ENCODE measurements at regions not wholly inside any gene's neighbourhood (a gene's known extent, or its start where the extent isn't known, plus 50 kb on each side); places are given as distances from the start of the nearest gene placed in this dataset.
A peak's percentile ranks its signal among the peaks of the same experiment; 100 is the strongest.

GRCh38 chr5:56612759-56613158 is 202.6 kb upstream of the MAP3K1 start:
- Histone ChIP-seq H3K4me3 (replicated peaks in 1 of 4; ENCODE audit: control extremely low read depth in 1 of 4, insufficient read depth in 1 of 4, low read depth in 3 of 4, low read length in 4 of 4) (no peak overlapping the region), H3K36me3 (ENCODE audit: control insufficient read depth, insufficient read depth, low read length) (no peaks in the 10 kb centered on the region), H3K27me3 (ENCODE audit: control insufficient read depth, insufficient read depth, low read length) (no peaks in the 10 kb centered on the region), H3K9me3 (ENCODE audit: control insufficient read depth, insufficient read depth, low read depth, low read length) (no peaks in the 10 kb centered on the region), H4K20me1 (ENCODE audit: control insufficient read depth, extremely low read depth, insufficient read depth, low read length) (no peaks in the 10 kb centered on the region), H3K27ac (ENCODE audit: insufficient read depth, low read length) (no peak overlapping the region), H3K4me1 (ENCODE audit: control insufficient read depth, extremely low read depth, insufficient read depth, low read length) (no peaks in the 10 kb centered on the region), H3K79me2 (ENCODE audit: control insufficient read depth, insufficient read depth, low read length) (no peaks in the 10 kb centered on the region), H3K9ac (ENCODE audit: insufficient read depth, low read length) (no peak overlapping the region), H3K4me2 (ENCODE audit: extremely low read depth, insufficient read depth, low read length) (no peak overlapping the region), H2AFZ (ENCODE audit: low read length) (no peak overlapping the region)
- TF ChIP-seq EZH2 (IDR thresholded peaks at IDR 0.05; ENCODE audit: low read length, missing control alignments) (no peak), CTCF (conservative IDR thresholded peaks at IDR 0.05 in 1 of 2, IDR thresholded peaks at IDR 0.05 in 1 of 2; ENCODE audit: low read depth in 1 of 2, low read length in 2 of 2) (no peak)
- DNase-seq (ENCODE audit: low read depth in 2 of 2) = no peak

- Histone ChIP-seq H3K27me3 (ENCODE audit: control insufficient read depth, insufficient read depth, low read length) (no peaks in the 10 kb centered on the region), H3K4me3 (replicated peaks in 1 of 4; ENCODE audit: control extremely low read depth in 1 of 4, insufficient read depth in 1 of 4, low read depth in 3 of 4, low read length in 4 of 4) (no peak overlapping the region), H4K20me1 (ENCODE audit: control insufficient read depth, extremely low read depth, insufficient read depth, low read length) (no peaks in the 10 kb centered on the region), H3K27ac (ENCODE audit: insufficient read depth, low read length) (no peak overlapping the region), H3K4me2 (ENCODE audit: extremely low read depth, insufficient read depth, low read length) (no peak overlapping the region), H2AFZ (ENCODE audit: low read length) (no peak overlapping the region), H3K79me2 (ENCODE audit: control insufficient read depth, insufficient read depth, low read length) (no peaks in the 10 kb centered on the region), H3K9me3 (ENCODE audit: control insufficient read depth, insufficient read depth, low read depth, low read length) (no peaks in the 10 kb centered on the region), H3K4me1 (ENCODE audit: control insufficient read depth, extremely low read depth, insufficient read depth, low read length) (peaks cover 2% of the 10 kb centered on the region), H3K36me3 (ENCODE audit: control insufficient read depth, insufficient read depth, low read length) (no peaks in the 10 kb centered on the region), H3K9ac (ENCODE audit: insufficient read depth, low read length) (no peak overlapping the region)
- peak in 1 of 2 donors; percentile 56 for DNase-seq (ENCODE audit: low read depth in 2 of 2)
- TF ChIP-seq CTCF (conservative IDR thresholded peaks at IDR 0.05 in 1 of 2, IDR thresholded peaks at IDR 0.05 in 1 of 2; ENCODE audit: low read depth in 1 of 2, low read length in 2 of 2) (no peak), EZH2 (IDR thresholded peaks at IDR 0.05; ENCODE audit: low read length, missing control alignments) (no peak)
Measured at GRCh38 chr5:56612353-56612752, 203.0 kb upstream of the MAP3K1 start.

- H3K4me2 ChIP-seq (ENCODE audit: extremely low read depth, insufficient read depth, low read length) = no peak overlapping the region
- no peak overlapping the region for H3K27ac ChIP-seq (ENCODE audit: insufficient read depth, low read length)
- no peaks in the 10 kb centered on the region for H4K20me1 ChIP-seq (ENCODE audit: control insufficient read depth, extremely low read depth, insufficient read depth, low read length)
- no peaks in the 10 kb centered on the region for H3K36me3 ChIP-seq (ENCODE audit: control insufficient read depth, insufficient read depth, low read length)
- H3K9ac ChIP-seq (ENCODE audit: insufficient read depth, low read length) = no peak overlapping the region
- no peak overlapping the region for H2AFZ ChIP-seq (ENCODE audit: low read length)
- no peaks in the 10 kb centered on the region for H3K9me3 ChIP-seq (ENCODE audit: control insufficient read depth, insufficient read depth, low read depth, low read length)
- H3K4me1 ChIP-seq (ENCODE audit: control insufficient read depth, extremely low read depth, insufficient read depth, low read length) = peaks cover 3% of the 10 kb centered on the region
- H3K27me3 ChIP-seq (ENCODE audit: control insufficient read depth, insufficient read depth, low read length) = no peaks in the 10 kb centered on the region
- no peaks in the 10 kb centered on the region for H3K79me2 ChIP-seq (ENCODE audit: control insufficient read depth, insufficient read depth, low read length)
- no peak for TF ChIP-seq CTCF (conservative IDR thresholded peaks at IDR 0.05 in 1 of 2, IDR thresholded peaks at IDR 0.05 in 1 of 2; ENCODE audit: low read depth in 1 of 2, low read length in 2 of 2)
- TF ChIP-seq EZH2 (IDR thresholded peaks at IDR 0.05; ENCODE audit: low read length, missing control alignments) = no peak
- H3K4me3 ChIP-seq (replicated peaks in 1 of 4; ENCODE audit: control extremely low read depth in 1 of 4, insufficient read depth in 1 of 4, low read depth in 3 of 4, low read length in 4 of 4) = no peak overlapping the region
- no peak for DNase-seq (ENCODE audit: low read depth in 2 of 2)
Measured at GRCh38 chr5:56610093-56610698, 205.2 kb upstream of the MAP3K1 start.

Measured in fibroblast of lung (primary cell).